BLaER1 (cell line): ENCODE measurements at regions not wholly inside any gene's neighbourhood (a gene's known extent, or its start where the extent isn't known, plus 50 kb on each side); places are given as distances from the start of the nearest gene placed in this dataset.
"Not testable (repeated sequence)": the region's sequence is repeated elsewhere in the genome, so short reads cannot be mapped to it uniquely, and the experiment has no call there.

ENCODE experiments used
- H3K27ac ChIP-seq: shearing (Covaris generic); formaldehyde crosslinking; 2 replicates; pipeline ENCODE4 v1.8.1; 2022
- H3K27me3 ChIP-seq: shearing (Covaris generic); formaldehyde crosslinking; 2 replicates; pipeline ENCODE4 v1.8.1; 2022
- H3K36me3 ChIP-seq: shearing (Covaris generic); formaldehyde crosslinking; 2 replicates; pipeline ENCODE4 v1.8.1; 2022
- H3K4me1 ChIP-seq: shearing (Covaris generic); formaldehyde crosslinking; 2 replicates; pipeline ENCODE4 v1.8.1; 2022
- H3K4me2 ChIP-seq: shearing (Covaris generic); formaldehyde crosslinking; 2 replicates; pipeline ENCODE4 v1.8.1; 2022
- H3K4me3 ChIP-seq: shearing (Covaris generic); formaldehyde crosslinking; 2 replicates; pipeline ENCODE4 v1.8.1; 2022
- H3K9ac ChIP-seq: shearing (Covaris generic); formaldehyde crosslinking; 2 replicates; pipeline ENCODE4 v1.8.1; 2022
- H3K9me3 ChIP-seq: shearing (Covaris generic); formaldehyde crosslinking; 2 replicates; pipeline ENCODE4 v1.8.1; 2022
- H4K20me1 ChIP-seq: shearing (Covaris generic); formaldehyde crosslinking; 2 replicates; pipeline ENCODE4 v1.8.1; 2022
- Cebpa-rat ChIP-seq: shearing (Covaris generic); IDR thresholded peaks from 2 replicates; pipeline ENCODE4 v1.8.1; 2022

GRCh38 chr6:144660561-144661115 is 375.5 kb downstream of the UTRN start:
- Histone ChIP-seq H3K9me3 (no peaks in the 10 kb centered on the region), H3K9ac (no peak overlapping the region), H3K36me3 (peaks cover 4% of the 10 kb centered on the region; the same call in 1 of the 2 replicates), H3K4me3 (no peak overlapping the region), H3K4me2 (no peak overlapping the region), H3K27me3 (no peaks in the 10 kb centered on the region), H4K20me1 (peaks cover 52% of the 10 kb centered on the region; the same call in 1 of the 2 replicates), H3K27ac (no peak overlapping the region), H3K4me1 (peaks cover 23% of the 10 kb centered on the region)
- TF ChIP-seq Cebpa-rat: no peak

- peaks cover 54% of the 10 kb centered on the region; the same call in 1 of the 2 replicates for H4K20me1 ChIP-seq
- H3K27ac ChIP-seq: no peak overlapping the region
- TF ChIP-seq Cebpa-rat: no peak
- no peak overlapping the region for H3K4me3 ChIP-seq
- H3K9ac ChIP-seq: no peak overlapping the region
- no peaks in the 10 kb centered on the region for H3K9me3 ChIP-seq
- peaks cover 4% of the 10 kb centered on the region; the same call in 1 of the 2 replicates for H3K36me3 ChIP-seq
- H3K4me2 ChIP-seq: no peak overlapping the region
- H3K4me1 ChIP-seq: peaks cover 28% of the 10 kb centered on the region
- H3K27me3 ChIP-seq: no peaks in the 10 kb centered on the region
Observed at GRCh38 chr6:144661116-144661806, 376.1 kb downstream of the UTRN start.

DNA sequence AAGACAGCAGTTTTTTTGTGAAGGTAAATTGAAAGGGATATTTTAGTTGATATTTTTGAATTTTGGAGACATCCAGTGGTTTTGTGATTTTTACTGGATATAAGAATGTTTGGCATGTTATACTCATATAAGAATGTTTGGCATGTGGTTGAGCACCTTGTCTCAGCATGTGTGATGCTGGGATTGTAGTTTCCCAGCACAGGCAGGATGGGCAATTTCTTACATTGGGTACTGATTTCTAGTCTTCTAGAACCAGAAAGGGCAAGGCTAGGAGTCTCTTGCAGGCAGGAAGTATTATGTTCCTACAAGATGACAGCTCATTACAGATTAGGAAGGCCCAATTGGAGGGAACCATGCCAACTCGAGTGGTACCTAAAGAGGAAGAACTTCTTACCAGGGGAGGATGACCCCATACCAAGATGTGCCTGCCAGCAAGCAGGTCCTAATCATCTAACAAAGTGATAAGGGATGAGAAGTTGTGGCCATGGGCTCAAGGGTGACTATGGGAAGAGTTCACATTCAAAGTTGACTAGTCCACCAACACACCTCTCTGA is 377.8 kb downstream of the UTRN start:
- peaks cover 70% of the 10 kb centered on the region; the same call in 1 of the 2 replicates for H4K20me1 ChIP-seq
- H3K4me2 ChIP-seq: no peak overlapping the region
- H3K27ac ChIP-seq: no peak overlapping the region
- H3K9me3 ChIP-seq: no peaks in the 10 kb centered on the region
- H3K4me1 ChIP-seq: peaks cover 32% of the 10 kb centered on the region
- H3K9ac ChIP-seq: no peak overlapping the region
- no peak for TF ChIP-seq Cebpa-rat
- H3K36me3 ChIP-seq: peaks cover 4% of the 10 kb centered on the region; the same call in 1 of the 2 replicates
- H3K4me3 ChIP-seq: no peak overlapping the region
- H3K27me3 ChIP-seq: no peaks in the 10 kb centered on the region

DNA sequence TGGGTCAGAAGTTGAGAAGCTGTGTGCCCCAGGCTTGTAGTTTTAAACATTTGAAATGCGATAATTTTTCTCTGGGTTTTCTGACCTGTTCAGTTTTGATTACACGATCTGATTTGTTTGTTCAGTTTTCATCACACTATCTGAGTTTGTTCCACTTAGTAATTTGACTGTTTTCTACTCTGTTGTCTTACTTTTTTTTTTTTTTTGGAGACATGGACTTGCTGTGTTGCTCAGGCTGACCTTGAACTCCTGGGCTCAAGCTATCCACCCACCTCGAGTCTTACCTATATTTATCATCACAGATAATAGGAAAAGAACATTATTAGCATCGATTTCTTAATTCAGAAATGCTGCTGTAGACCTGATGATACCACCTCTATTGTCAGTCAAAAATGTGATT is 379.1 kb downstream of the UTRN start:
- TF ChIP-seq Cebpa-rat: no peak
- Histone ChIP-seq H3K4me1 (peaks cover 19% of the 10 kb centered on the region), H3K4me3 (no peak overlapping the region), H3K9ac (no peak overlapping the region), H3K9me3 (no peaks in the 10 kb centered on the region; the same call in 1 of the 2 replicates), H3K4me2 (no peak overlapping the region), H3K27me3 (no peaks in the 10 kb centered on the region), H3K27ac (no peak overlapping the region), H4K20me1 (peaks cover 72% of the 10 kb centered on the region; the same call in 1 of the 2 replicates), H3K36me3 (peaks cover 4% of the 10 kb centered on the region; the same call in 1 of the 2 replicates)

DNA sequence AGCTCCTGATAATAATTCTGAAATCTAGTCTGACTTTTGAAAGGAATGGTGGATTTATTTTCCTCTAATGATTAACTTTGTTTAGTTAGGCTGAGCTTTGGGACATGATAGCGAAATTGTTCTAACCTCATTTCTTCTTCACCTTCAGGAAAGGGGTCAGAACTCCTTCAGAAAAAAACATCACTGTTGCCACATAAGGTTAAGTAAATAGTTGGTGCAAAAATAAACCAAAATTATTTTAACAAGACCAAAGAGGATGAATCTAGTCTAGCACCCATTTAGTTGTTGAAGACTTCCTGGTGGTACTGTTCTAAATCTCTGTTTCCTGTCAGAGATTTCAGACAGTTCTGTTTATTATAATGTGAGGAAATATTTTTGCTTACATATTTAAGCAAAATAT is 379.8 kb downstream of the UTRN start:
- no peaks in the 10 kb centered on the region for H3K27me3 ChIP-seq
- peaks cover 1% of the 10 kb centered on the region; the same call in 1 of the 2 replicates for H3K36me3 ChIP-seq
- H3K9me3 ChIP-seq: peaks cover 6% of the 10 kb centered on the region
- no peak for TF ChIP-seq Cebpa-rat
- H3K4me1 ChIP-seq: peaks cover 17% of the 10 kb centered on the region
- no peak overlapping the region for H3K4me2 ChIP-seq
- H3K9ac ChIP-seq: no peak overlapping the region
- H3K27ac ChIP-seq: no peak overlapping the region
- no peak overlapping the region for H3K4me3 ChIP-seq
- peaks cover 65% of the 10 kb centered on the region; the same call in 1 of the 2 replicates for H4K20me1 ChIP-seq

DNA sequence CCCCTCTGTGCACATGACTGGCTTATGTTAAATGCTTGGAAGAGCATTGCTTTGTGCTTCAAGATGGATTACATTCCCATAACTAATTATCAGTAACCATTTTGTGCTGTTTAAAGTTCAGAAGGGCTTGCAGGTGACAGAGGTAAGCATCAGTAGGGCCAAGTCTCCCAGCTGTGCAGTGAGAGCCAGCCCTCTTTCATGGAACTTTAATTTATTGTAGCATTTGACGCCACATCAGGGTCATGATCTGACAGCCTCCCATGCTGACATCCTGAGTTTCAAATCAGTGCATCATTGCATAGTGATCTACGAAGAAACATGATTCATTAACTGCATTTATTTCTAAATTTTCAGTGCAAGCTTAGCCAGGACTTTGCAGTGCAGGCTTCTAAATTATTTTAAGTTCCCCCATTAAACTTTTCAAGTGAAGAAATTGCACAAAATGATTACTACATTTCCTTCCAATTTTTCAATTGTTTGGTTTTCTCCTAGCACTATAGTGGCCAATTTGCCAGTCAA is 380.9 kb downstream of the UTRN start:
- Histone ChIP-seq H3K9ac (no peak overlapping the region), H4K20me1 (peaks cover 58% of the 10 kb centered on the region; the same call in 1 of the 2 replicates), H3K27me3 (no peaks in the 10 kb centered on the region), H3K4me3 (no peak overlapping the region), H3K4me2 (no peak overlapping the region), H3K4me1 (peaks cover 17% of the 10 kb centered on the region), H3K9me3 (peaks cover 16% of the 10 kb centered on the region), H3K27ac (no peak overlapping the region), H3K36me3 (no peaks in the 10 kb centered on the region)
- no peak for TF ChIP-seq Cebpa-rat

DNA sequence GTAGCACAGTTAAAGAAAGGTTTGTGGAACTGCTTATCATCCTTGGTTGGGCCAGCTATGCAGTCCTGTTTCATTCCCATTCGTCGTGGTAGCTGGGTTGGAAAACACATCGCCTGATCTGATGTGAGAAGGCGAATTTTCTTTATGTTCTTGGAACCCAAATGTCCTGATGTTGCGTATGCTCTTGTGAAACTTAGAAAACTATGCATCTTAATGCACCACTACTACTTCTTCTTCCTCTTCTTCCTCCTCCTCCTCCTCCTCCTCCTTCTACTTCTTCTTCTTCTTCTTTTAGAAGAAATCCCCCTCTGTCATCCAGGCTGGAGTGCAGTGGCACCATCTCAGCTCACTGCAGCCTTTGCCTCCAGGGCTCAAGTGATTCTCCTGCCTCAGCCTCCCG is 381.6 kb downstream of the UTRN start:
- Histone ChIP-seq H3K4me3 (no peak overlapping the region), H3K4me2 (no peak overlapping the region; the same call in 1 of the 2 replicates), H3K27me3 (no peaks in the 10 kb centered on the region), H3K36me3 (no peaks in the 10 kb centered on the region), H4K20me1 (peaks cover 58% of the 10 kb centered on the region; the same call in 1 of the 2 replicates), H3K9me3 (peaks cover 24% of the 10 kb centered on the region), H3K27ac (no peak overlapping the region), H3K9ac (no peak overlapping the region), H3K4me1 (peaks cover 17% of the 10 kb centered on the region)
- TF ChIP-seq Cebpa-rat: no peak

DNA sequence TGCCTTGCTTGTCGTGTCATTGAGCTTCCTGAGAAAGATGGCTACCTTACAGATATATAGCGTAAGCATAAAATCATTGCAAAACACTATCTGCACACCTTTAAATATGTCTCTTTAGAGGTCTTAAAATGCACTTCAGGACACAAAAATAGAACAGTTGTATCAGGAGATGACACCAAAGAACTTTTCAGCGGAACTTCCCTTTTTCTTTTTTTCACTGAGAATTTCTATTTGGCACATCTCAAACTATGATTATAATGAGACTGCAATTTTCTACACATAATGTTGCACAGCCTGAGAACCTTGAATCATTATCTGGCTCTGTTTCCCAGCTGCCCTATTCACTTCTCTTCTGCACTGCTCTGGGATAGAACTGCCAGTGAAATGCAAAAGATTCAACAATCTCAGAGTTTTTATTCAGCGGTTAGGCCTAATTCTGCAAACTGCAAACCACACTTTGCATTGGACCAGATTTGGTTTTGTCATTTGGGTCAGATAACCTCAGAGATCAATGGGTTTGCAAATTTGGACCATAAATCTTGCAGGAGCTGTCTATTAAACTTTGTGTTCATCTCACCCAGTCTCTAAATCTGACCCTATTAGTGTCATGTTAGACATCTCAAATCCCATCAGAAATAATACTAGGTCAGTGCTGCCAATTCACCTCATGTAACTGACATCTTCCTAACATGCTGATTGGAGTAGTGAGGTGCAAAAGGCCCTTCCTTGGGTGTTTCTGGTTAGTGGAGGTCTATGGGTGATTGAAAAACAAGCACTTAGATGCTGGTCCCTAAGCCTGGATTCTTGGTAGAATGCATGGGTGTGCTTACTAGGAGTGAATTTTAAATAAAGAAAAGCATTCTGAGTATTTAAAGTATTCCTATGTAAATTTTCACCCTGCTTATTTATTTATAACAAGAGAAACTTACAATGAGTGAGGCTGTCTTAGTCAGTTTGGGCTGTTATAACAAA is 382.7 kb downstream of the UTRN start:
- peaks cover 49% of the 10 kb centered on the region; the same call in 1 of the 2 replicates for H4K20me1 ChIP-seq
- H3K36me3 ChIP-seq: no peaks in the 10 kb centered on the region
- H3K4me1 ChIP-seq: peaks cover 17% of the 10 kb centered on the region
- no peak for TF ChIP-seq Cebpa-rat
- no peak overlapping the region for H3K9ac ChIP-seq
- H3K27me3 ChIP-seq: no peaks in the 10 kb centered on the region
- H3K27ac ChIP-seq: no peak overlapping the region
- peaks cover 34% of the 10 kb centered on the region for H3K9me3 ChIP-seq
- no peak overlapping the region for H3K4me3 ChIP-seq
- H3K4me2 ChIP-seq: no peak overlapping the region; the same call in 1 of the 2 replicates

DNA sequence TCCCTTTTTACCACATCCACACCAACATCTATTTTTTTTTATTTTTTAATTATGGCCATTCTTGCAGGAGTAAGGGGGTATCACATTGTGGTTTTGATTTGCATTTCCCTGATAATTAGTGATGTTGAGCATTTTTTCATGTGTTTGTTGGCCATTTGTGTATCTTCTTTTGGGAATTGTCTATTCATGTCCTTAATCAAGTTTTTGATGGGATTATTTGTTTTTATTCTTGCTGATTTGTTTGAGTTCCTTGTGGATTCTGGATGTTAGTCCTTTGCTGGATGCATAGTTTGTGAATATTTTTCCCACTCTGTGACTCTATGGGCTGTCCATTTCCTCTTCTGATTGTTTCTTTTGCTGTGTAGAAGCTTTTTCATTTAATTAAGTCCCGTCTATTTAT is 385.1 kb downstream of the UTRN start:
- not testable (repeated sequence) for H3K4me2 ChIP-seq, H3K4me3 ChIP-seq, H3K36me3 ChIP-seq, H3K27ac ChIP-seq, H3K27me3 ChIP-seq, H3K9ac ChIP-seq
- Histone ChIP-seq H3K4me1 (peaks cover 23% of the 10 kb centered on the region), H4K20me1 (peaks cover 37% of the 10 kb centered on the region; the same call in 1 of the 2 replicates), H3K9me3 (peaks cover 58% of the 10 kb centered on the region)
